AG04449 (cell line): ENCODE measurements at regions not wholly inside any gene's neighbourhood (a gene's known extent, or its start where the extent isn't known, plus 50 kb on each side); places are given as distances from the start of the nearest gene placed in this dataset.

Experiments
- CTCF ChIA-PET: fragments of 350-600 bp; formaldehyde crosslinking; extraction: SDS; loops from one replicate; lab custom pipeline; 2021; ENCODE audit warnings: antibody characterized with exemption; lab: Yijun Ruan, JAX
- POLR2A ChIA-PET: fragments of 400-600, 350-600 bp; formaldehyde crosslinking; extraction: SDS; loops from one replicate; lab custom pipeline; 2020; ENCODE audit warnings: antibody characterized with exemption, inconsistent platforms; lab: Yijun Ruan, JAX
- DNase-seq: peaks from one replicate; pipeline ENCODE4 v3.0.0-alpha.2; 2010; ENCODE audit warnings: low read depth, low spot score
- H3K4me3 ChIP-seq: 2 replicates; pipeline ENCODE4 v1.5.1; 2011; ENCODE audit warnings: low read depth, mild to moderate bottlenecking, control low read depth, low read length
- CTCF ChIP-seq: IDR thresholded peaks from one replicate; pipeline ENCODE4 v1.5.1; 2011; ENCODE audit warnings: mild to moderate bottlenecking, moderate library complexity, low read length, control low read depth, inconsistent platforms; ENCODE audit not compliant: insufficient read depth; ENCODE audit errors: missing control alignments

DNA sequence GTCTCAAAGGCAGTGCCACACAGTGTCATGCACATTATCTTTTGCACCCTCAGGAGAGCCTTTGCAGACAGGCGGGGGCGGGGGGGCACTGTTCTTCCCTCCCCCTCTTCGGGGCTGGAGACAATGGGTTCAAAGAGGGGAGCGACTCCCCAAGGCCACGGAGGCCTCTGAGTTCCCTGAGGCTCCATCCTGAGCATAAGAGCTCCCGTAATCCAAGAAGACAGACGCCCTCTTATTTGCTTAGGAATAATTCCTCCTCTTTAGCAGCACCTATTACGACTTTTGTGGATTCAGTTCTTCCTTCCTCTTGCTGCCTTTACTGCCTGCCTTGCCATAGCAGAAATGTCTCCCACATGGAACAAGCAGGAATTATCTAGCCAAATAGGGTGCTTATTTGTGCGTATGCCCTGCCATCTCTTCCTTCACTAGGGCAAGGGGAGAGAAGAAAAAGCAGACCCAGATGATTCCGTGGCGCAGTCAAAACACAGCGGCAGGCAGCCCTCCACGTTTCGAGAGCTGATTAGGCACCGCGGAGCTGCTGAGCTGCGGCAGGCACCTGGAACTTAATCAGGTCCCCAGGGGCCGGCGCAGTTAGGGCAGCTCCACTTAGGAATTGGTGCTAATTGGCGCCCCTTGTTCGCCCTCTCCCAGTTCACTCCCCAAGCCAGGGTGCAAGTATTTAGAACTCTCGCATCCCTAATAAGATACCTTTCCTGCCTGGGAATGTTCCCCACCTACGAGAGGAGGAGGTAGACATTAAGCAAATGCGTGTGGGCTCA is 233.4 kb upstream of the MYT1L start:
- TF ChIP-seq CTCF, result no peak
- CTCF ChIA-PET, result no interaction called here
- POLR2A ChIA-PET, result no interaction called here
- no peak for DNase-seq
- no peak overlapping the region for H3K4me3 ChIP-seq

DNA sequence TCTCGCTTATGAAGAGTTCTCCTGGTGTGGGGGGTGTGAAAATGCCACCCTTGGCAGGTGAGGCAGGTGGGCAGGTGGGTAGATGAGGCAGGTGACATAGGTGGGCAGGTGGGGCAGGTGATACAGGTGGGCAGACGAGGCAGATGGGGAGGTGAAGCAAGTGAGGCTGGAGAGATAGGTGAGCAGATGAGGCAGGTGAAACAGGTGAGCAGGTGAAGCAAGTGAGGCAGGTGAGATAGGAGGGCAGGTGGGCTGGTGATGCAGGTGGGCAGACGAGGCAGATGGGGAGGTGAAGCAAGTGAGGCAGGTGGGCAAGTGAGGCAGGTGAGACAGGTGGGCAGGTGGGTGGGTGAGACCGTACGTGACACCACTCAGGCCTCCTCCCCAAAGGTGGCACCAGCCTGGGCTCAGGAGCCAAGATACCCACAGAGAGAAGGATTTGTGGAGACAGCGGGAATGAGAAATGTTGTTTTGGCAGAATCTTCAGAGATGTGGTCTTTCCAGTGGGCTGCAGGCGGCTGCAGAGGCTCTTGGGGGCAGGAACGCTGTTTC is 232.3 kb upstream of the MYT1L start:
- ChIA-PET CTCF (no interaction called here), POLR2A (no interaction called here)
- no peak for TF ChIP-seq CTCF
- DNase-seq, result no peak
- H3K4me3 ChIP-seq, result no peak overlapping the region

DNA sequence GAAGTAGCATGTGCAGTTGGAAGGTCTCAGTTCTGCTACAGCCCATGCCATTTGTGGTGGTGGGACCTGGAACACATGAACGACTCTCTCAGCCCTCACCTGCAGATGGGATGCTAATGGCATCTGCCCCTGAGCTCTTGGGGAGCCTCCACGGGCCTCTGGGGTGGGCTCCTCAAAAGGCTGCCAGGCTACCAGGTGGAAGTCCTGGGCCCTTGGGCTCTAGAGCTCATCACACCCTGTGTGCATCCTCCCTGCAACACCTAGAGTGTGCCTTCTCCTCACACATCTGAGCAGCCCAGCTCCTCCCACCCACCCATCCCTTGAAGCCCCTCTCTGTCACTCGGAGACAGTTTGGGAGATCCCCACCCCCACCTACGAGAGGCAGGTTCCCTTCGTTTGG is 231.8 kb upstream of the MYT1L start:
- no peak overlapping the region for H3K4me3 ChIP-seq
- DNase-seq, result no peak
- TF ChIP-seq CTCF, result no peak
- POLR2A ChIA-PET, result no interaction called here
- CTCF ChIA-PET, result no interaction called here

- TF ChIP-seq CTCF, result no peak
- no peak overlapping the region for H3K4me3 ChIP-seq
- DNase-seq, result no peak
- POLR2A ChIA-PET, result no interaction called here
- CTCF ChIA-PET, result no interaction called here
Measured at GRCh38 chr2:2561346-2562095, 230.4 kb upstream of the MYT1L start.

DNA sequence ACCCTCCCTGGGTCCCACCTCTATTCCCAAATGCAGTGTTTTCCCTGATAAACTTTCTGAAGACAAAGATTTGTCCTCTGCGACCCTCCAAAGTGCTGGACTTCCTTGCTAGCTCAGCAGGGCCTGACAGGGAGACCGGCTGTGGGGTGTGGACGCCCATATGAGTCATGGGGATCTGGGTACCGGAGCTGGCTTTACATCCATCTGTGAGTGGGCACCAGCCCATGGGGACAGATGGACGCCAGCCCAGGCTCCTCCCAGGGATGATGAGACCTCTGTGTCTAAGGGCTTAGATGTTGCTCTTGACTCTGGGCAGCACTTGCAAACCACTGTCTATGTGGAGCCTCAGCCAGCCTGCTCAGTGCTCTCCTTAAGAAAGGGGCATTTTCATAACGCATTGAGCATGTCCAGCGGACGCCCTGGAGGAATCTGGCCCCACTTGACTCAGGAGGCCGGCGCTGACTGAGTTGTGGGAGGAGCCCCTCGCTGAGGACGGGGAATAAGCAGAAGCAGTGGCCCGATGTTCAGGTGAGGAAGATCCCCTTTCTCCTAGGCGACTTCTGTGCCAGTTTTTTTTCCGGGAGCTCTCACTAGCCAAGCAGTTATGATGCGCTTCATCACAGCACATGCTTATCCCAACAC is 229.4 kb upstream of the MYT1L start:
- no peak for TF ChIP-seq CTCF
- no peak overlapping the region for H3K4me3 ChIP-seq
- CTCF ChIA-PET, result no interaction called here
- no peak for DNase-seq
- POLR2A ChIA-PET, result no interaction called here

DNA sequence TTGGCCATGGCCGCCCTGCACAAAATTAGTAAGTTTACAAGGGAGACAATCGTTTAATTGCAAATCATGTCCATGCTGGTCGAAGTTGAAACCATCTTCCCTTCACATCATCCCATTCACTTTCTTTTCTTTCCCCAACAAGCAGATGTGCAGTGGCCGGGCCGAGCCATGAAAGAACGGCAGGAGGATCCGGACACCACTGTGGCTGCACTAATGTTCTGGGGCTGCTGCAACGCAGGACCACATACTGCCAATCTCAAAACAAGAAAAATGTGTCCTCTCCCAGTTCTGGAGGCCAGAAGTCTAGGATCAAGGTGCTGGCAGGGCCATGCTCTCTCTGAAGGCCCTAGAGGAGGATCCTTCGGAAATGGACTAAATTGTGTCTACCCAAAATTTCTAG is 227.4 kb upstream of the MYT1L start:
- ChIA-PET CTCF (no interaction called here), POLR2A (no interaction called here)
- H3K4me3 ChIP-seq, result no peak overlapping the region
- no peak for TF ChIP-seq CTCF
- no peak for DNase-seq
